Upper lobe of left lung (tissue), 4 donors: ENCODE measurements at regions not wholly inside any gene's neighbourhood (a gene's known extent, or its start where the extent isn't known, plus 50 kb on each side); places are given as distances from the start of the nearest gene placed in this dataset.

Source experiments
- CTCF ChIP-seq, 6 experiments: fragments of 450-650 bp in 4 of 6; fragments of 200-600 bp in 2 of 6; sonication (generic) in 2 of 6; IDR thresholded peaks; one replicate each; pipeline ENCODE4 v1.5.1; 2016 to 2019; ENCODE audit warnings: antibody characterized with exemption in 6 of 6
- EP300 ChIP-seq, 4 donors: sonication (generic); formaldehyde crosslinking; IDR thresholded peaks; one replicate each; pipeline ENCODE4 v1.5.1; 2017; ENCODE audit warnings: antibody characterized with exemption in 4 of 4, control low read depth in 2 of 4
- POLR2A ChIP-seq, 4 donors: fragments of 450-650 bp; IDR thresholded peaks; one replicate each; pipeline ENCODE4 v1.5.1; 2016 to 2017; ENCODE audit warnings: antibody characterized with exemption in 4 of 4, mild to moderate bottlenecking in 2 of 4
- POLR2AphosphoS5 ChIP-seq, 2 donors: sonication (generic); formaldehyde crosslinking; IDR thresholded peaks; one replicate each; pipeline ENCODE4 v1.5.1; 2017; ENCODE audit warnings: antibody characterized with exemption in 2 of 2

GRCh38 chr3:166472015-166472414 is 634.8 kb upstream of the BCHE start:
- TF ChIP-seq CTCF (IDR thresholded peaks at IDR 0.05) (no peak), POLR2A (IDR thresholded peaks at IDR 0.05) (no peak), POLR2AphosphoS5 (IDR thresholded peaks at IDR 0.05) (no peak), EP300 (IDR thresholded peaks at IDR 0.05) (no peak)
